H1 (cell line): ENCODE measurements at regions not wholly inside any gene's neighbourhood (a gene's known extent, or its start where the extent isn't known, plus 50 kb on each side); places are given as distances from the start of the nearest gene placed in this dataset.

Source experiments
- CTCF ChIA-PET: fragments of 300-600 bp; sonication (Branson Sonifier 250); formaldehyde crosslinking; loops from one replicate; lab custom pipeline; 2021; ENCODE audit not compliant: partially characterized antibody; lab: Charles Lee
- POLR2A ChIA-PET: fragments of 300-600 bp; sonication (Branson Sonifier 250); formaldehyde crosslinking; loops from one replicate; lab custom pipeline; 2021; ENCODE audit warnings: inconsistent platforms; ENCODE audit not compliant: partially characterized antibody; lab: Charles Lee
- DNase-seq, 2 experiments: peaks; one replicate each; pipeline versions ENCODE4 v3.0.0 to v3.0.0-alpha.2; 2010 to 2022; ENCODE audit warnings: low spot score in 2 of 2, low read depth in 1 of 2, mixed read lengths in 1 of 2
- FAIRE-seq: peaks from 2 replicates; lab custom pipeline; 2011; peaks lifted over from hg19 to GRCh38; lab: Jason Lieb, UNC
- H2AFZ ChIP-seq: 2 replicates; pipeline ENCODE4 v1.8.1; 2012; ENCODE audit warnings: low read length, inconsistent platforms
- H2AK5ac ChIP-seq: 2 replicates; pipeline ENCODE4 v1.6.1; 2013; ENCODE audit warnings: low read depth, low read length
- H2BK120ac ChIP-seq: replicated peaks from 2 replicates; pipeline ENCODE3; 2013; ENCODE audit warnings: low read depth, low read length, inconsistent platforms
- H2BK12ac ChIP-seq: 2 replicates; pipeline ENCODE4 v1.6.1; 2013; ENCODE audit warnings: low read depth, low read length
- H2BK15ac ChIP-seq: 2 replicates; pipeline ENCODE4 v1.6.1; 2013; ENCODE audit warnings: low read length
- H2BK20ac ChIP-seq: 2 replicates; pipeline ENCODE4 v1.6.1; 2013; ENCODE audit warnings: low read length
- H2BK5ac ChIP-seq: 2 replicates; pipeline ENCODE4 v1.6.1; 2013; ENCODE audit warnings: low read depth, low read length
- H3K14ac ChIP-seq: 2 replicates; pipeline ENCODE4 v1.6.1; 2013; ENCODE audit warnings: inconsistent platforms; ENCODE audit not compliant: insufficient read length
- H3K18ac ChIP-seq: 2 replicates; pipeline ENCODE4 v1.6.1; 2013; ENCODE audit warnings: low read length; ENCODE audit errors: extremely low read depth
- H3K23ac ChIP-seq: 2 replicates; pipeline ENCODE4 v1.6.1; 2013; ENCODE audit warnings: inconsistent platforms; ENCODE audit not compliant: insufficient read length
- H3K23me2 ChIP-seq: 2 replicates; pipeline ENCODE4 v1.6.1; 2013; ENCODE audit warnings: low read depth, low read length
- H3K27ac ChIP-seq: 2 replicates; pipeline ENCODE4 v1.6.1; 2011; ENCODE audit warnings: low read depth, low read length, inconsistent platforms
- H3K27me3 ChIP-seq, 4 experiments: replicated peaks in 1 of 4; 1 replicate in 1 of 4; 2 replicates in 3 of 4; pipeline versions ENCODE4 v1.6.1 to v1.8.1; 2011 to 2013; ENCODE audit warnings: low read length in 3 of 4, mild to moderate bottlenecking in 3 of 4, inconsistent platforms in 2 of 4, mixed read lengths in 2 of 4, moderate library complexity in 1 of 4; ENCODE audit not compliant: control insufficient read depth in 3 of 4, insufficient read depth in 3 of 4; ENCODE audit errors: extremely low read depth in 1 of 4
- H3K36me3 ChIP-seq, 4 experiments: 2 replicates each; pipeline versions ENCODE4 v1.6.1 to v1.8.1; 2011 to 2013; ENCODE audit warnings: mild to moderate bottlenecking in 4 of 4, low read length in 3 of 4, moderate library complexity in 2 of 4, control low read depth in 1 of 4, inconsistent platforms in 1 of 4; ENCODE audit not compliant: insufficient read depth in 4 of 4, control insufficient read depth in 2 of 4
- H3K4ac ChIP-seq: replicated peaks from 2 replicates; pipeline ENCODE3; 2013; ENCODE audit warnings: low read length, low read depth, mixed read lengths, inconsistent platforms; ENCODE audit not compliant: insufficient read length
- H3K4me1 ChIP-seq, 4 experiments: replicated peaks in 1 of 4; 1 replicate in 1 of 4; 2 replicates in 3 of 4; pipeline versions ENCODE4 v1.6.1 to v1.8.1; 2011 to 2013; ENCODE audit warnings: low read length in 3 of 4, inconsistent platforms in 2 of 4, mixed read lengths in 1 of 4; ENCODE audit not compliant: insufficient read depth in 4 of 4, control insufficient read depth in 3 of 4
- H3K4me2 ChIP-seq, 2 experiments: 2 replicates each; pipeline versions ENCODE4 v1.6.1 to v1.8.1; 2011 to 2013; ENCODE audit warnings: low read depth in 2 of 2, low read length in 2 of 2, control low read depth in 1 of 2, inconsistent platforms in 1 of 2, mild to moderate bottlenecking in 1 of 2; ENCODE audit not compliant: insufficient read depth in 1 of 2
- H3K4me3 ChIP-seq, 4 experiments: fragments of 200-600, 300-600 bp in 1 of 4; sonication (generic), shearing (Covaris generic), sonication (Bioruptor Twin) in 1 of 4; 2 replicates each; pipeline versions ENCODE4 v1.5.1 to v1.8.1; 2011 to 2016; ENCODE audit warnings: low read length in 4 of 4, low read depth in 3 of 4, control low read depth in 2 of 4, inconsistent platforms in 2 of 4, mild to moderate bottlenecking in 2 of 4, mixed read lengths in 1 of 4, moderate library complexity in 1 of 4; ENCODE audit not compliant: insufficient read depth in 2 of 4; ENCODE audit errors: extremely low read depth in 1 of 4
- H3K56ac ChIP-seq: replicated peaks from 2 replicates; pipeline ENCODE3; 2013; ENCODE audit warnings: low read depth, mild to moderate bottlenecking, mixed read lengths, low read length, inconsistent platforms; ENCODE audit not compliant: insufficient read length
- H3K79me1 ChIP-seq: 2 replicates; pipeline ENCODE4 v1.6.1; 2013; ENCODE audit warnings: low read depth, low read length, control low read depth
- H3K79me2 ChIP-seq, 2 experiments: 2 replicates each; pipeline versions ENCODE4 v1.6.1 to v1.8.1; 2012 to 2013; ENCODE audit warnings: low read length in 2 of 2, mild to moderate bottlenecking in 2 of 2, inconsistent platforms in 1 of 2; ENCODE audit not compliant: insufficient read depth in 2 of 2, control insufficient read depth in 1 of 2
- H3K9ac ChIP-seq, 4 experiments: replicated peaks in 1 of 4; 1 replicate in 1 of 4; 2 replicates in 3 of 4; pipeline versions ENCODE4 v1.6.1 to v1.8.1; 2011 to 2013; ENCODE audit warnings: low read depth in 3 of 4, low read length in 3 of 4, control low read depth in 2 of 4, mild to moderate bottlenecking in 2 of 4, moderate library complexity in 2 of 4, inconsistent platforms in 1 of 4; ENCODE audit errors: extremely low read depth in 1 of 4
- H3K9me3 ChIP-seq, 2 experiments: 2 replicates each; pipeline versions ENCODE4 v1.6.1 to v1.8.1; 2012 to 2013; ENCODE audit warnings: mild to moderate bottlenecking in 2 of 2, moderate library complexity in 2 of 2, control low read depth in 1 of 2, inconsistent platforms in 1 of 2, low read depth in 1 of 2, low read length in 1 of 2, mixed read lengths in 1 of 2; ENCODE audit not compliant: insufficient read depth in 2 of 2
- H4K20me1 ChIP-seq, 2 experiments: replicated peaks in 1 of 2; 2 replicates each; pipeline versions ENCODE3 to v1.8.1; 2011 to 2013; ENCODE audit warnings: inconsistent platforms in 2 of 2, low read length in 2 of 2, mild to moderate bottlenecking in 1 of 2; ENCODE audit not compliant: insufficient read depth in 2 of 2, control insufficient read depth in 1 of 2
- H4K5ac ChIP-seq: 2 replicates; pipeline ENCODE4 v1.6.1; 2013; ENCODE audit warnings: low read length, low read depth, mixed read lengths, inconsistent platforms; ENCODE audit not compliant: insufficient read length
- H4K8ac ChIP-seq: 2 replicates; pipeline ENCODE4 v1.8.0; 2013; ENCODE audit warnings: mild to moderate bottlenecking, moderate library complexity, low read length, inconsistent platforms; ENCODE audit not compliant: insufficient read depth; ENCODE audit errors: extremely low read depth
- H4K91ac ChIP-seq: replicated peaks from 2 replicates; pipeline ENCODE3; 2013; ENCODE audit warnings: low read length, mixed read lengths, inconsistent platforms; ENCODE audit not compliant: insufficient read length
- KDM5A ChIP-seq: fragments of 200-600 bp; IDR thresholded peaks from 2 replicates; pipeline ENCODE4 v1.7.1; 2012; ENCODE audit warnings: mild to moderate bottlenecking, low read length, inconsistent platforms, mixed read lengths
- RNF2 ChIP-seq: fragments of 200-900, 300-1000 bp; sonication (generic); IDR thresholded peaks from 2 replicates; pipeline ENCODE4 v1.7.1; 2016; ENCODE audit warnings: borderline replicate concordance, low read depth, mild to moderate bottlenecking, antibody characterized with exemption, low read length; ENCODE audit not compliant: poor library complexity, severe bottlenecking; ENCODE audit errors: missing control alignments
- SRF ChIP-seq: IDR thresholded peaks from 2 replicates; pipeline ENCODE4 v1.6.1; 2011; ENCODE audit warnings: mild to moderate bottlenecking, low read depth, low read length, moderate library complexity
- TAF1 ChIP-seq: IDR thresholded peaks from 2 replicates; pipeline ENCODE4 v1.6.1; 2011; ENCODE audit warnings: mild to moderate bottlenecking, low read depth, low read length
- TBP ChIP-seq: IDR thresholded peaks from 2 replicates; pipeline ENCODE4 v1.6.1; 2011; ENCODE audit warnings: low read depth, low read length, improper control_type of control experiment
- WGBS, 2 experiments: shearing (Covaris generic) in 1 of 2; methylation state at CpG; one replicate each; pipeline versions ENCODE4 v1.1.6 to v1.1.7; 2013 to 2015; ENCODE audit warnings: low lambda C conversion rate in 2 of 2, mixed read lengths in 2 of 2, inconsistent platforms in 1 of 2, low coverage in 1 of 2, missing lambda C conversion rate in 1 of 2; ENCODE audit not compliant: insufficient replicate concordance in 2 of 2, insufficient coverage in 1 of 2, insufficient read length in 1 of 2; ENCODE audit errors: extremely low coverage in 1 of 2, missing lambda C conversion rate in 1 of 2; 5-methylcytosine and 5-hydroxymethylcytosine counted together

DNA sequence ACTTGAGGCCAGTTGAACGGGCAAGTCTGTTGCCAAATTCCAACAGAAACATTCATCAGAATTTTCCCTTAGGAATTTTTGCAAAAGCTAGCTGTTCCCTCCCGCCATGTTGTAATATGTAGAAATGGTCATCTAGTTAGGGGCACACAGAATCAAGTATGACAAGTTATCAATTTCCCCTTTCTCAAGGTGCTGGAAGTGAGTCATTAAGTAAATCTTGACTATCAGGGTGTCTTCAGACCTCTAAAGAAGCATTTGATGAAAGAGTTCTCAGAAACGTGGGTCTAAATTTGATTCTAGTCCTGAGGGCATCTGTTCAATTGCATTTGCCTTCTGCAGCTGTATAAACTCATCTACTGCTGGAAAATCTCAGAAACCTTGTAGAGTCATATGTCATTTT lies 123.4 kb upstream of the FRMD4B start:
- H2BK15ac ChIP-seq = no peak overlapping the region
- no peak overlapping the region for H4K91ac ChIP-seq
- DNase-seq = no peak
- H3K23me2 ChIP-seq = no peaks in the 10 kb centered on the region
- H3K4me1 ChIP-seq = peaks cover 0 to 5% (median 0%) of the 10 kb centered on the region in 4 experiments; a peak in 1 of 7 replicates
- no peak overlapping the region for H2BK12ac ChIP-seq
- H3K27me3 ChIP-seq = no peaks in the 10 kb centered on the region
- H3K56ac ChIP-seq = no peak overlapping the region
- no peak overlapping the region for H2BK120ac ChIP-seq
- no peak overlapping the region for H2BK5ac ChIP-seq
- H4K20me1 ChIP-seq = peaks cover 0 to 4% of the 10 kb centered on the region in 2 experiments
- no peaks in the 10 kb centered on the region for H3K79me2 ChIP-seq
- H3K4me3 ChIP-seq = no peak overlapping the region
- no peak overlapping the region for H2AK5ac ChIP-seq
- no peak overlapping the region for H3K14ac ChIP-seq
- no peaks in the 10 kb centered on the region for H3K36me3 ChIP-seq
- FAIRE-seq = no peak
- H2BK20ac ChIP-seq = no peak overlapping the region
- TF ChIP-seq RNF2 = no peak
- TF ChIP-seq KDM5A = no peak
- no peak for TF ChIP-seq TBP
- no peak for TF ChIP-seq TAF1
- no peak for TF ChIP-seq SRF
- no peaks in the 10 kb centered on the region for H3K79me1 ChIP-seq
- WGBS, 2 experiments = 90% methylated on average over 3 of the region's 3 CpGs; no CpG with 5 or more reads in 1 of the 2 experiments
- no peaks in the 10 kb centered on the region for H3K9me3 ChIP-seq
- ChIA-PET CTCF (interaction anchor here (1.1 to 1.9 kb wide), 4 partner anchors 9 to 348 kb away, joined by 3 to 5 read pairs (median 4); no protein-coding TSS in a partner anchor), POLR2A (no interaction called here)
- H4K8ac ChIP-seq = no peak overlapping the region
- H3K23ac ChIP-seq = no peak overlapping the region
- H3K9ac ChIP-seq = no peak overlapping the region
- H3K4ac ChIP-seq = no peak overlapping the region
- no peak overlapping the region for H2AFZ ChIP-seq
- H3K18ac ChIP-seq = no peak overlapping the region
- no peak overlapping the region for H3K4me2 ChIP-seq
- H3K27ac ChIP-seq = no peak overlapping the region
- H4K5ac ChIP-seq = no peak overlapping the region
